Chondrocyte (in vitro differentiated cells): ENCODE measurements at regions not wholly inside any gene's neighbourhood (a gene's known extent, or its start where the extent isn't known, plus 50 kb on each side); places are given as distances from the start of the nearest gene placed in this dataset.
A peak's percentile ranks its signal among the peaks of the same experiment; 100 is the strongest.

Source experiments
- DNase-seq: peaks from one replicate; pipeline ENCODE4 v3.0.0; 2021; ENCODE audit warnings: mixed read lengths, low spot score
- H3K27ac Mint-ChIP-seq: one replicate; pipeline ENCODE4 v1.8.0; 2021; ENCODE audit warnings: mild to moderate bottlenecking, moderate library complexity, mixed read lengths; ENCODE audit not compliant: unreplicated experiment
- H3K27me3 Mint-ChIP-seq: 2 replicates; pipeline ENCODE4 v1.8.0; 2021; ENCODE audit warnings: low read depth, mixed read lengths
- H3K36me3 Mint-ChIP-seq: 2 replicates; pipeline ENCODE4 v1.8.0; 2021; ENCODE audit warnings: low read depth, mixed read lengths
- H3K4me1 Mint-ChIP-seq: 2 replicates; pipeline ENCODE4 v1.8.0; 2021; ENCODE audit warnings: low read depth, mild to moderate bottlenecking, mixed read lengths
- H3K4me3 Mint-ChIP-seq: one replicate; pipeline ENCODE4 v1.8.0; 2021; ENCODE audit warnings: mild to moderate bottlenecking, moderate library complexity, mixed read lengths; ENCODE audit not compliant: unreplicated experiment
- H3K9me3 Mint-ChIP-seq: 2 replicates; pipeline ENCODE4 v1.8.0; 2021; ENCODE audit warnings: low read depth, mixed read lengths
- TF ChIP-seq, protein P1 (sequence below): fragments of 200-600 bp; sonication (generic); IDR thresholded peaks from 2 replicates; pipeline ENCODE4 v1.5.0; 2021; ENCODE audit warnings: antibody characterized with exemption, mild to moderate bottlenecking, moderate library complexity

DNA sequence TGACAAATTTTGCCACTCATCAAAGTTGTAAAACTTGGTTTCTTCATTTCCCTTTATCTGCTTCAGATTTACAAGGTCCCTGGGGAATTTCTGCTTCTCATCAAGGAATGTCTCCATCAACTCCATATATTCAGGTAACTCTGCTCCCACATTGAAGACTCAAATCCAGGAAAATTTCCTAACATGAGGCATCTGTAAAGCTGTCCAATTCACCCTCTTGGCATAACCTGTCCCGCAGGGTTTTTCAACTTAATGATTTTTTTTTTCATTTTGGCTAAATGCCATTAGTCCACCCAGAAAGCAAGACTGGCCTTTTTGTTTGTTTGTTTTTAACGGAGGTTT lies 50.2 kb upstream of the SLC30A5 start:
- no peaks in the 10 kb centered on the region for H3K27me3 Mint-ChIP-seq
- no peaks in the 10 kb centered on the region for H3K36me3 Mint-ChIP-seq
- peak overlapping the region; percentile 65 for H3K4me3 Mint-ChIP-seq
- no peak for DNase-seq
- H3K9me3 Mint-ChIP-seq: no peaks in the 10 kb centered on the region
- peaks cover 6% of the 10 kb centered on the region for H3K4me1 Mint-ChIP-seq
- TF ChIP-seq, protein P1, sequence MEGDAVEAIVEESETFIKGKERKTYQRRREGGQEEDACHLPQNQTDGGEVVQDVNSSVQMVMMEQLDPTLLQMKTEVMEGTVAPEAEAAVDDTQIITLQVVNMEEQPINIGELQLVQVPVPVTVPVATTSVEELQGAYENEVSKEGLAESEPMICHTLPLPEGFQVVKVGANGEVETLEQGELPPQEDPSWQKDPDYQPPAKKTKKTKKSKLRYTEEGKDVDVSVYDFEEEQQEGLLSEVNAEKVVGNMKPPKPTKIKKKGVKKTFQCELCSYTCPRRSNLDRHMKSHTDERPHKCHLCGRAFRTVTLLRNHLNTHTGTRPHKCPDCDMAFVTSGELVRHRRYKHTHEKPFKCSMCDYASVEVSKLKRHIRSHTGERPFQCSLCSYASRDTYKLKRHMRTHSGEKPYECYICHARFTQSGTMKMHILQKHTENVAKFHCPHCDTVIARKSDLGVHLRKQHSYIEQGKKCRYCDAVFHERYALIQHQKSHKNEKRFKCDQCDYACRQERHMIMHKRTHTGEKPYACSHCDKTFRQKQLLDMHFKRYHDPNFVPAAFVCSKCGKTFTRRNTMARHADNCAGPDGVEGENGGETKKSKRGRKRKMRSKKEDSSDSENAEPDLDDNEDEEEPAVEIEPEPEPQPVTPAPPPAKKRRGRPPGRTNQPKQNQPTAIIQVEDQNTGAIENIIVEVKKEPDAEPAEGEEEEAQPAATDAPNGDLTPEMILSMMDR: no peak
- no peak overlapping the region for H3K27ac Mint-ChIP-seq
